Femur (tissue), 1 donor: ENCODE measurements at regions not wholly inside any gene's neighbourhood (a gene's known extent, or its start where the extent isn't known, plus 50 kb on each side); places are given as distances from the start of the nearest gene placed in this dataset.

ENCODE experiments used
- DNase-seq: peaks from one replicate; pipeline ENCODE4 v3.0.0-alpha.2; 2017

- no peak for DNase-seq
These were observed 135.7 kb downstream of the INHBB start for GRCh38 chr2:120481446-120482194.

GRCh38 chr2:120482334-120482733 is 136.4 kb downstream of the INHBB start:
- no peak for DNase-seq

- no peak for DNase-seq
These were observed 137.4 kb downstream of the INHBB start for GRCh38 chr2:120483355-120483754.

- DNase-seq: no peak
These were observed 139.2 kb downstream of the INHBB start for GRCh38 chr2:120485096-120485495.

- no peak for DNase-seq
These were observed 140.5 kb downstream of the INHBB start for GRCh38 chr2:120486441-120486840.

GRCh38 chr2:120486946-120487345 is 141.0 kb downstream of the INHBB start:
- DNase-seq: no peak

- DNase-seq: no peak
These were observed 142.6 kb downstream of the INHBB start for GRCh38 chr2:120488531-120488930.

- DNase-seq: no peak
These were observed 143.1 kb downstream of the INHBB start for GRCh38 chr2:120489023-120489422.

GRCh38 chr2:120490091-120490798 is 144.3 kb downstream of the INHBB start:
- no peak for DNase-seq

- no peak for DNase-seq
These were observed 145.2 kb downstream of the INHBB start for GRCh38 chr2:120491111-120491625.

- DNase-seq: no peak
These were observed 147.3 kb downstream of the INHBB start for GRCh38 chr2:120493231-120493630.

- DNase-seq: no peak
These were observed 148.5 kb downstream of the INHBB start for GRCh38 chr2:120494446-120494845.

- DNase-seq: no peak
These were observed 149.7 kb downstream of the INHBB start for GRCh38 chr2:120495586-120495985.

- DNase-seq: no peak
These were observed 150.3 kb downstream of the INHBB start for GRCh38 chr2:120496235-120496634.

GRCh38 chr2:120496759-120497158 is 150.8 kb downstream of the INHBB start:
- no peak for DNase-seq

GRCh38 chr2:120497261-120497977 is 151.5 kb downstream of the INHBB start:
- DNase-seq: no peak

- no peak for DNase-seq
These were observed 152.2 kb downstream of the INHBB start for GRCh38 chr2:120498121-120498520.

GRCh38 chr2:120498576-120499394 is 152.8 kb downstream of the INHBB start:
- DNase-seq: no peak

- no peak for DNase-seq
These were observed 154.0 kb downstream of the INHBB start for GRCh38 chr2:120499784-120500495.

GRCh38 chr2:120501591-120501990 is 155.7 kb downstream of the INHBB start:
- DNase-seq: no peak

GRCh38 chr2:120502357-120502756 is 156.4 kb downstream of the INHBB start:
- DNase-seq: no peak

GRCh38 chr2:120502761-120503160 is 156.8 kb downstream of the INHBB start:
- DNase-seq: no peak
